Stimulated activated naive CD4-positive, alpha-beta T cell (primary cell): ENCODE measurements at regions not wholly inside any gene's neighbourhood (a gene's known extent, or its start where the extent isn't known, plus 50 kb on each side); places are given as distances from the start of the nearest gene placed in this dataset.

Experiments
- DNase-seq, 6 experiments: peaks; one replicate each; lab custom pipeline; 2025; lab: John Stamatoyannopoulos, UW

- DNase-seq: no peak
Measured at GRCh38 chr1:181326348-181326747, 157.0 kb upstream of the CACNA1E start.

GRCh38 chr1:181327796-181328195 lies 155.5 kb upstream of the CACNA1E start:
- DNase-seq: no peak

- DNase-seq: no peak
Measured at GRCh38 chr1:181334724-181335123, 148.6 kb upstream of the CACNA1E start.

- DNase-seq: no peak
Measured at GRCh38 chr1:181335631-181336030, 147.7 kb upstream of the CACNA1E start.

GRCh38 chr1:181341026-181341632 lies 142.2 kb upstream of the CACNA1E start:
- no peak for DNase-seq

- DNase-seq: no peak
Measured at GRCh38 chr1:181344091-181344490, 139.2 kb upstream of the CACNA1E start.

- no peak for DNase-seq
Measured at GRCh38 chr1:181345146-181345545, 138.2 kb upstream of the CACNA1E start.

GRCh38 chr1:181347495-181348390 lies 135.6 kb upstream of the CACNA1E start:
- no peak for DNase-seq

- no peak for DNase-seq
Measured at GRCh38 chr1:181349512-181349911, 133.8 kb upstream of the CACNA1E start.

GRCh38 chr1:181350131-181350530 lies 133.2 kb upstream of the CACNA1E start:
- DNase-seq: no peak

- DNase-seq: no peak
Measured at GRCh38 chr1:181351740-181352139, 131.6 kb upstream of the CACNA1E start.

GRCh38 chr1:181352695-181353094 lies 130.6 kb upstream of the CACNA1E start:
- DNase-seq: no peak

GRCh38 chr1:181353526-181353925 lies 129.8 kb upstream of the CACNA1E start:
- DNase-seq: no peak

- DNase-seq: no peak
Measured at GRCh38 chr1:181354865-181355264, 128.5 kb upstream of the CACNA1E start.

GRCh38 chr1:181356505-181357340 lies 126.6 kb upstream of the CACNA1E start:
- DNase-seq: no peak

GRCh38 chr1:181359012-181359411 lies 124.3 kb upstream of the CACNA1E start:
- DNase-seq: no peak

- DNase-seq: no peak
Measured at GRCh38 chr1:181364801-181365200, 118.5 kb upstream of the CACNA1E start.

- no peak for DNase-seq
Measured at GRCh38 chr1:181366910-181367309, 116.4 kb upstream of the CACNA1E start.

- DNase-seq: no peak
Measured at GRCh38 chr1:181369416-181369815, 113.9 kb upstream of the CACNA1E start.

- no peak for DNase-seq
Measured at GRCh38 chr1:181383695-181384094, 99.6 kb upstream of the CACNA1E start.

- DNase-seq: no peak
Measured at GRCh38 chr1:181386340-181386739, 97.0 kb upstream of the CACNA1E start.

- DNase-seq: no peak
Measured at GRCh38 chr1:181386951-181387350, 96.4 kb upstream of the CACNA1E start.

GRCh38 chr1:181387702-181388101 lies 95.6 kb upstream of the CACNA1E start:
- DNase-seq: no peak
